Type B pancreatic cell (in vitro differentiated cells): ENCODE measurements at regions not wholly inside any gene's neighbourhood (a gene's known extent, or its start where the extent isn't known, plus 50 kb on each side); places are given as distances from the start of the nearest gene placed in this dataset.

ENCODE experiments used
- DNase-seq: peaks from one replicate; pipeline ENCODE4 v3.0.0; 2021; ENCODE audit warnings: mixed read lengths; ENCODE audit not compliant: unreplicated experiment; ENCODE audit errors: extremely low spot score
- H3K27ac Mint-ChIP-seq: 2 replicates; pipeline ENCODE4 v1.8.0; 2021; ENCODE audit warnings: mild to moderate bottlenecking, mixed read lengths
- H3K27me3 Mint-ChIP-seq: 2 replicates; pipeline ENCODE4 v1.8.0; 2021; ENCODE audit warnings: mixed read lengths
- H3K36me3 Mint-ChIP-seq: 2 replicates; pipeline ENCODE4 v1.8.0; 2021; ENCODE audit warnings: mixed read lengths
- H3K4me1 Mint-ChIP-seq: one replicate; pipeline ENCODE4 v1.8.0; 2021; ENCODE audit warnings: mixed read lengths; ENCODE audit not compliant: unreplicated experiment
- H3K4me3 Mint-ChIP-seq: 2 replicates; pipeline ENCODE4 v1.8.0; 2021; ENCODE audit warnings: mild to moderate bottlenecking, mixed read lengths
- H3K9me3 Mint-ChIP-seq: 2 replicates; pipeline ENCODE4 v1.8.0; 2021; ENCODE audit warnings: mixed read lengths
- TF ChIP-seq, protein P1 (sequence below): fragments of 200-600 bp; sonication (generic); conservative IDR thresholded peaks from 2 replicates; pipeline ENCODE4 v1.5.0; 2021; ENCODE audit warnings: antibody characterized with exemption, mild to moderate bottlenecking

DNA sequence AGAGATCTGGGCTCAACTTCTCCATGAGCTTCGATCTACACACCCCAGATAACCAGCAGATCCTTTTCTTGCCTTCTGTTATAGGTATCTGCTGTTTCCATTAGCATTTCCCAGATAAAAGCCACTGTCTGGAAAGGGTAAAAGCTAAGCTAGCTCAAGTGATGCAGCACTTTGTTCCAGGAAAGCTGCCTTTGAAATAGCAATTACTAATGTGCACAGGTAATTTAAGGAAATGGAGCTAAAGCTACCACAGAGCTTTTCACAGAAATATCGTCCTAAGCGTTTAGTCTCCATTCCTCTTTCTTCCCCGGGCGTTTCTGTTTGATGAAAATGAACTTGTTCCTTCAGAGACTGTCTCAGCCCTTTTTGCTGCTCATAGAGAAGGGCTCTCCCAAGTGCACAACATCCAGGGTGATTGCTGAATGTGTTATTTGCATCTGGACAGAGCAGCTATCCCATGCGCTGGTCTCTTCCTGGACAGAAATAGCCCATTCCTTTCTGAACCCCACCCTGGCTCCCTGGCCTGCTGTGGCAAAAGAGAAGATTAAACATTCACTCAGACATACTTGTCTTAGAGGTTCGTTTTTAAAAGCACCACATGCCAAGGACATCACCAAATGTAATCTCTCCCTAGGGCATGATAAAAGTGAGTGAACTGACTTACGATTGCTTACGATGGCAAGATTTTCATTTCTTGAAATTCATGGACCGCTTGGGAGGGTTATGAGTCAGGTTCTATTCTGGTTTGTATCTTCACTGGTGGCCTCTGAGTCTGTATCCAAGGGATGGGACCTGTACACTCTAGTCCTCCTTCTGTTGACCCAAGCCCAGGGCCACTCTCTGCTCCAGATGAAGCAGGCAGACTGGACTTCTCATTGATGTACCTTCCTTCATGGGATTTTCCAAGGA is 429.1 kb upstream of the CDH4 start:
- Mint-ChIP-seq H3K4me1 (peaks cover 19% of the 10 kb centered on the region), H3K9me3 (no peaks in the 10 kb centered on the region), H3K27me3 (peaks cover 23% of the 10 kb centered on the region), H3K36me3 (no peaks in the 10 kb centered on the region), H3K27ac (no peak overlapping the region), H3K4me3 (no peak overlapping the region)
- DNase-seq: no peak
- TF ChIP-seq, protein P1, sequence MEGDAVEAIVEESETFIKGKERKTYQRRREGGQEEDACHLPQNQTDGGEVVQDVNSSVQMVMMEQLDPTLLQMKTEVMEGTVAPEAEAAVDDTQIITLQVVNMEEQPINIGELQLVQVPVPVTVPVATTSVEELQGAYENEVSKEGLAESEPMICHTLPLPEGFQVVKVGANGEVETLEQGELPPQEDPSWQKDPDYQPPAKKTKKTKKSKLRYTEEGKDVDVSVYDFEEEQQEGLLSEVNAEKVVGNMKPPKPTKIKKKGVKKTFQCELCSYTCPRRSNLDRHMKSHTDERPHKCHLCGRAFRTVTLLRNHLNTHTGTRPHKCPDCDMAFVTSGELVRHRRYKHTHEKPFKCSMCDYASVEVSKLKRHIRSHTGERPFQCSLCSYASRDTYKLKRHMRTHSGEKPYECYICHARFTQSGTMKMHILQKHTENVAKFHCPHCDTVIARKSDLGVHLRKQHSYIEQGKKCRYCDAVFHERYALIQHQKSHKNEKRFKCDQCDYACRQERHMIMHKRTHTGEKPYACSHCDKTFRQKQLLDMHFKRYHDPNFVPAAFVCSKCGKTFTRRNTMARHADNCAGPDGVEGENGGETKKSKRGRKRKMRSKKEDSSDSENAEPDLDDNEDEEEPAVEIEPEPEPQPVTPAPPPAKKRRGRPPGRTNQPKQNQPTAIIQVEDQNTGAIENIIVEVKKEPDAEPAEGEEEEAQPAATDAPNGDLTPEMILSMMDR: no peak

DNA sequence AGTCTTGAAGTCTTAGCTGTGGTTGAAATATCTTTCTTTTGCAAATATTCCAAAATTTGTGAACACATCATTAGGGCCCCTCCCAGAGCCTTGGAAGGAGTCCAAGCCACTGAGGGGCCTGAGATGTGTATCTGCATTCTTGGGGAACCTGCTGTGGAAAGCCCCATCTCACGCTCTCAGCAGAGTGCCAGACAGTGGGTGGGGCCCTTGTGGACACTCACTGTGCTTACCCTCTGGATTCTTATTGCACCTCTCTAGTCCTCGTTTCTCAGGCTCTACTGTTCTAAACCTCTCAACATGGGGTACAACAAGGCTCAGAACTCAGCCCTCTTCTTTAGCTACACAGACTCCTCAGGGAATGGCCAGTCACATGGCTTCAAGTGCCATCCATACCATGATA is 416.2 kb upstream of the CDH4 start:
- no peak overlapping the region for H3K4me3 Mint-ChIP-seq
- peaks cover 10% of the 10 kb centered on the region for H3K9me3 Mint-ChIP-seq
- no peak for DNase-seq
- no peaks in the 10 kb centered on the region for H3K4me1 Mint-ChIP-seq
- peaks cover 17% of the 10 kb centered on the region for H3K27me3 Mint-ChIP-seq
- H3K27ac Mint-ChIP-seq: no peak overlapping the region
- H3K36me3 Mint-ChIP-seq: no peaks in the 10 kb centered on the region
- TF ChIP-seq, protein P1: no peak

DNA sequence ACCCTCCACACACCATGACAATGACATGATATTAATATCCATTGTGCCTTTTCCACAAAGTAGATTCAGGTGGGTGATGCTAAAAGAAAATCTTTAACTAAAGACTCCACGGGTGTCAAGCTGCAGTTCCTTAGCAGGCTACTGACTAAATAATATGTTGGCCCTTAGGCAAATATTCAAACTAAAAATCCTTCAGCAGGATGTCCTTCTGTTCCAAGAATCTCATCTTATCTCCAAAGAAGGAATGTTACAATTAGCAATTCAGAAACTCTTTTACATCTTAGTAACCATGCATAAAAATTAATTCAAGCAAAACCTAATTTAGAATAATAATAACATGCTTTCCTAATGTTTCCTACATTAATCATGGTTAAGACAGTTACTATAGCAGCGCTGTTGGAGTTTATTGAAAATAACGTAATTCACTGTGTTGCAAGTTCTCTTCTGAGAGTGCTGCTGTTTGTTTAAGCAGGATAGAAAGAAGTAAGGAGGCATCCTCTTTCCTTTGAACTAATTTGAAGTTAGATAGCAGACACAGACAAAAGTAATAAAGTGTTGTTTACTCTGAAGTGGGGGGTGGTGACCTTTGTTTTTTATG is 414.8 kb upstream of the CDH4 start:
- Mint-ChIP-seq H3K27ac (no peak overlapping the region), H3K4me1 (no peaks in the 10 kb centered on the region), H3K36me3 (no peaks in the 10 kb centered on the region), H3K27me3 (peaks cover 17% of the 10 kb centered on the region), H3K4me3 (no peak overlapping the region), H3K9me3 (peaks cover 8% of the 10 kb centered on the region)
- DNase-seq: no peak
- TF ChIP-seq, protein P1: no peak

DNA sequence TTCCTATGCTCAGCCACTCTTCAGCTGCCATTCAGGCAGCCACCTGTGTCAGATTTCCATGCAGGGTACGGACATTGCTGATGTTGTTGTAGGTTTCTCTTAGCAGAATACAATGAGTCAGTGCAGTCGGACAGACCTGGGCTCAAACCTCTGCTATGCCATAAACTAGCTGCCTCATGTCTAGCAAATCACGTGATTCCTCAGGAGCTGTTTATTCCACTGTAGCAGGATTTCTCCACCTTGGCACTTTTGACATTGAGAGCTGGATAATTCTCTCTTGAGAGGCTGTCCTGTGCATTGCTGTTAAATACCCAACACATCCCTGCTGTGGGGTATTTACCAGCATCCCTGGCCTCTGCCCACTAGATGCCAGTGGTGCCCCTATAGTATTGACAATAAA is 413.8 kb upstream of the CDH4 start:
- H3K27me3 Mint-ChIP-seq: peaks cover 22% of the 10 kb centered on the region
- TF ChIP-seq, protein P1: no peak
- peaks cover 8% of the 10 kb centered on the region for H3K9me3 Mint-ChIP-seq
- H3K4me1 Mint-ChIP-seq: no peaks in the 10 kb centered on the region
- H3K36me3 Mint-ChIP-seq: no peaks in the 10 kb centered on the region
- DNase-seq: no peak
- H3K4me3 Mint-ChIP-seq: no peak overlapping the region
- no peak overlapping the region for H3K27ac Mint-ChIP-seq

DNA sequence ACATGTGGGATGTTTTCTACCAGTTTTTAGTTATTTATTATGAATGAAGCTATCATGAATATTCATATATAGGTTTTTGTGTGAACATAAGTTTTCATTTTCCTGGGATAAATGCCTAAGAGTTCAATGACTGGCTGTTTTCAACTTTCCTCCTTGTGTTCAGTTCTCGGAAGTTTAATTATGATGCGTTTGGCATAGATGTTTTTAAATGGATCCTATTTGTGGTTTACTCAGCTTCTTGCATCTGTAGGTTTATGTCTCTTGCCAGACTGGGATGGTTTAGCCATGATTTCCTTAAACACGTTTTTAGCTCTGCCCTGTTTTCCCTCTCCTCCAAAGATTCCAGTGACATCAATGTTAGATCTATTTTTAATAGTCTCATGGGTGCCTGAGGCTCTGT is 411.1 kb upstream of the CDH4 start:
- peaks cover 8% of the 10 kb centered on the region for H3K9me3 Mint-ChIP-seq
- H3K4me1 Mint-ChIP-seq: no peaks in the 10 kb centered on the region
- H3K27ac Mint-ChIP-seq: no peak overlapping the region
- DNase-seq: no peak
- no peaks in the 10 kb centered on the region for H3K36me3 Mint-ChIP-seq
- no peak overlapping the region for H3K4me3 Mint-ChIP-seq
- H3K27me3 Mint-ChIP-seq: peaks cover 27% of the 10 kb centered on the region
- TF ChIP-seq, protein P1: no peak
